ENCODE measurements at regions not wholly inside any gene's neighbourhood (a gene's known extent, or its start where the extent isn't known, plus 50 kb on each side); places are given as distances from the start of the nearest gene placed in this dataset.
"Not testable (repeated sequence)": the region's sequence is repeated elsewhere in the genome, so short reads cannot be mapped to it uniquely, and the experiment has no call there.

- H3K4me1 ChIP-seq; ATAC-seq; DNase-seq; H3K27me3 ChIP-seq; H3K36me3 ChIP-seq; H3K27ac ChIP-seq; intact Hi-C loops (cut with DNase I); H3K4me3 ChIP-seq: not testable (repeated sequence)
- H3K9me3 ChIP-seq, result peaks cover 0 to 26% of the 10 kb centered on the region in 2 donors
These were observed 2240.6 kb downstream of the EPHA3 start for GRCh38 chr3:91348064-91348463.

GRCh38 chr3:91349072-91349471 lies 2241.7 kb downstream of the EPHA3 start:
- H3K27ac ChIP-seq; DNase-seq; H3K36me3 ChIP-seq; H3K27me3 ChIP-seq; intact Hi-C loops (cut with DNase I); ATAC-seq; H3K4me3 ChIP-seq; H3K4me1 ChIP-seq: not testable (repeated sequence)
- H3K9me3 ChIP-seq, result peaks cover 0 to 18% of the 10 kb centered on the region in 2 donors

- H3K27me3 ChIP-seq; intact Hi-C loops (cut with DNase I); H3K4me3 ChIP-seq; DNase-seq; H3K36me3 ChIP-seq; H3K4me1 ChIP-seq; H3K27ac ChIP-seq: not testable (repeated sequence)
- ATAC-seq, result peak; percentile 53
- peaks cover 0 to 15% of the 10 kb centered on the region in 2 donors for H3K9me3 ChIP-seq
These were observed 2244.7 kb downstream of the EPHA3 start for GRCh38 chr3:91352161-91352560.

GRCh38 chr3:91359278-91359677 lies 2251.9 kb downstream of the EPHA3 start:
- H3K27me3 ChIP-seq; H3K27ac ChIP-seq; H3K4me3 ChIP-seq; ATAC-seq; DNase-seq; H3K4me1 ChIP-seq; intact Hi-C loops (cut with DNase I); H3K36me3 ChIP-seq: not testable (repeated sequence)
- peaks cover 0 to 20% of the 10 kb centered on the region in 2 donors for H3K9me3 ChIP-seq

- DNase-seq; ATAC-seq; H3K4me1 ChIP-seq; H3K4me3 ChIP-seq; intact Hi-C loops (cut with DNase I); H3K27ac ChIP-seq; H3K36me3 ChIP-seq; H3K27me3 ChIP-seq: not testable (repeated sequence)
- peaks cover 0 to 18% of the 10 kb centered on the region in 2 donors for H3K9me3 ChIP-seq
These were observed 2275.9 kb downstream of the EPHA3 start for GRCh38 chr3:91383100-91383894.

- H3K27me3 ChIP-seq; intact Hi-C loops (cut with DNase I); H3K4me3 ChIP-seq; H3K9me3 ChIP-seq; DNase-seq; H3K27ac ChIP-seq; H3K36me3 ChIP-seq; ATAC-seq; H3K4me1 ChIP-seq: not testable (repeated sequence)
These were observed 2296.5 kb downstream of the EPHA3 start for GRCh38 chr3:91403938-91404337.

- H3K4me3 ChIP-seq; H3K4me1 ChIP-seq; DNase-seq; H3K36me3 ChIP-seq; intact Hi-C loops (cut with DNase I); H3K9me3 ChIP-seq; H3K27me3 ChIP-seq; H3K27ac ChIP-seq: not testable (repeated sequence)
- ATAC-seq, result peak; percentile 47
These were observed 2334.6 kb downstream of the EPHA3 start for GRCh38 chr3:91442063-91442462.

GRCh38 chr3:91442483-91442882 lies 2335.1 kb downstream of the EPHA3 start:
- intact Hi-C loops (cut with DNase I); H3K36me3 ChIP-seq; DNase-seq; H3K4me3 ChIP-seq; H3K4me1 ChIP-seq; H3K27ac ChIP-seq; H3K9me3 ChIP-seq; ATAC-seq; H3K27me3 ChIP-seq: not testable (repeated sequence)

- ATAC-seq; H3K27ac ChIP-seq; intact Hi-C loops (cut with DNase I); H3K4me1 ChIP-seq; H3K9me3 ChIP-seq; H3K36me3 ChIP-seq; H3K27me3 ChIP-seq; DNase-seq; H3K4me3 ChIP-seq: not testable (repeated sequence)
These were observed 2341.0 kb downstream of the EPHA3 start for GRCh38 chr3:91448379-91448778.

- not testable (repeated sequence) for H3K4me1 ChIP-seq
These were observed 2359.1 kb downstream of the EPHA3 start for GRCh38 chr3:91466517-91466916.

GRCh38 chr3:91469251-91469650 lies 2361.8 kb downstream of the EPHA3 start:
- not testable (repeated sequence) for ATAC-seq, DNase-seq, H3K4me1 ChIP-seq

More at GRCh38 chr3:91466517-91466916, 2359.1 kb downstream of the EPHA3 start:
- DNase-seq; H3K4me3 ChIP-seq; H3K27me3 ChIP-seq; ATAC-seq; H3K27ac ChIP-seq; H3K9me3 ChIP-seq; H3K36me3 ChIP-seq; intact Hi-C loops (cut with DNase I): not testable (repeated sequence)

GRCh38 chr3:91485026-91485425 lies 2377.6 kb downstream of the EPHA3 start:
- ATAC-seq, result peak; percentile 65
- DNase-seq; H3K4me1 ChIP-seq; H3K36me3 ChIP-seq; H3K4me3 ChIP-seq; H3K9me3 ChIP-seq; H3K27ac ChIP-seq; intact Hi-C loops (cut with DNase I); H3K27me3 ChIP-seq: not testable (repeated sequence)

More at GRCh38 chr3:91469251-91469650, 2361.8 kb downstream of the EPHA3 start:
- H3K4me3 ChIP-seq; H3K9me3 ChIP-seq; H3K27ac ChIP-seq; H3K36me3 ChIP-seq; H3K27me3 ChIP-seq; intact Hi-C loops (cut with DNase I): not testable (repeated sequence)

GRCh38 chr3:91485891-91486290 lies 2378.5 kb downstream of the EPHA3 start:
- DNase-seq; H3K27me3 ChIP-seq; H3K27ac ChIP-seq; H3K4me1 ChIP-seq; ATAC-seq; H3K9me3 ChIP-seq; H3K4me3 ChIP-seq; H3K36me3 ChIP-seq; intact Hi-C loops (cut with DNase I): not testable (repeated sequence)

- not testable (repeated sequence) for H3K4me3 ChIP-seq, H3K4me1 ChIP-seq
These were observed 2390.3 kb downstream of the EPHA3 start for GRCh38 chr3:91497712-91498111.

More at GRCh38 chr3:91497712-91498111, 2390.3 kb downstream of the EPHA3 start:
- intact Hi-C loops (cut with DNase I); DNase-seq; H3K9me3 ChIP-seq; ATAC-seq; H3K27ac ChIP-seq; H3K27me3 ChIP-seq; H3K36me3 ChIP-seq: not testable (repeated sequence)

Data from left lung (tissue), 4 donors.